Adipocyte (in vitro differentiated cells): ENCODE measurements at regions not wholly inside any gene's neighbourhood (a gene's known extent, or its start where the extent isn't known, plus 50 kb on each side); places are given as distances from the start of the nearest gene placed in this dataset.

ENCODE experiments used
- DNase-seq: peaks from one replicate; pipeline ENCODE4 v3.0.0-alpha.2; 2015; ENCODE audit warnings: low read depth
- H3K27me3 ChIP-seq: replicated peaks from 2 replicates; pipeline ENCODE4 v1.7.0; 2013; ENCODE audit warnings: mild to moderate bottlenecking, low read length, moderate library complexity; ENCODE audit not compliant: control insufficient read depth, insufficient read depth
- H3K36me3 ChIP-seq: 2 replicates; pipeline ENCODE4 v1.7.0; 2013; ENCODE audit warnings: low read length, mild to moderate bottlenecking, moderate library complexity; ENCODE audit not compliant: control insufficient read depth, insufficient read depth, severe bottlenecking
- H3K4me1 ChIP-seq: 2 replicates; pipeline ENCODE4 v1.7.0; 2013; ENCODE audit warnings: mild to moderate bottlenecking, low read length, moderate library complexity; ENCODE audit not compliant: control insufficient read depth, insufficient read depth
- H3K4me3 ChIP-seq: 2 replicates; pipeline ENCODE4 v1.7.0; 2013; ENCODE audit warnings: mild to moderate bottlenecking, low read length, moderate library complexity
- H3K9ac ChIP-seq: 2 replicates; pipeline ENCODE4 v1.7.0; 2013; ENCODE audit warnings: mild to moderate bottlenecking, low read length, moderate library complexity
- H3K9me3 ChIP-seq: 2 replicates; pipeline ENCODE4 v1.7.0; 2013; ENCODE audit warnings: mild to moderate bottlenecking, low read length, moderate library complexity; ENCODE audit not compliant: control insufficient read depth

DNA sequence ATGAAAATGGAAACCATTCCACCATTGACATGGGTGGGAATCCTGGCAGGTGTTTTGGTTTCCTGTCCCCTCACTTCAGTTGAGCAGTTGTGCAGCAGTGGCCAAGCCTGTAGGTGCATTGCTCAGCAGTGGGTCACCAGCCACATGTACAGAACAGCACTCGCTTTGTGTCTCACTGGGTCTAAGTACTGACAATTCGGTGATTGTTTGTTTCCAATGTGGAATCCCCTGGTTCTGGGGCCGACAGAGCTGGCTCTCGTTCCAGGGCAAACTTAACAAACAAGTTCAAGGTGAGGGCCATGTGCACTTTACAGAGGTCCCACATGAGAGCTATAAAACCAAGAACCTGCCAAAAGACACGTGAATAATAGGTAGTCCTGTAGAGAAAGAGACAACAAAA, 54.1 kb upstream of the SPATA13 start:
- Histone ChIP-seq H3K4me3 (no peak overlapping the region), H3K36me3 (no peaks in the 10 kb centered on the region), H3K4me1 (no peaks in the 10 kb centered on the region), H3K27me3 (no peaks in the 10 kb centered on the region), H3K9ac (no peak overlapping the region), H3K9me3 (no peaks in the 10 kb centered on the region)
- DNase-seq: no peak

DNA sequence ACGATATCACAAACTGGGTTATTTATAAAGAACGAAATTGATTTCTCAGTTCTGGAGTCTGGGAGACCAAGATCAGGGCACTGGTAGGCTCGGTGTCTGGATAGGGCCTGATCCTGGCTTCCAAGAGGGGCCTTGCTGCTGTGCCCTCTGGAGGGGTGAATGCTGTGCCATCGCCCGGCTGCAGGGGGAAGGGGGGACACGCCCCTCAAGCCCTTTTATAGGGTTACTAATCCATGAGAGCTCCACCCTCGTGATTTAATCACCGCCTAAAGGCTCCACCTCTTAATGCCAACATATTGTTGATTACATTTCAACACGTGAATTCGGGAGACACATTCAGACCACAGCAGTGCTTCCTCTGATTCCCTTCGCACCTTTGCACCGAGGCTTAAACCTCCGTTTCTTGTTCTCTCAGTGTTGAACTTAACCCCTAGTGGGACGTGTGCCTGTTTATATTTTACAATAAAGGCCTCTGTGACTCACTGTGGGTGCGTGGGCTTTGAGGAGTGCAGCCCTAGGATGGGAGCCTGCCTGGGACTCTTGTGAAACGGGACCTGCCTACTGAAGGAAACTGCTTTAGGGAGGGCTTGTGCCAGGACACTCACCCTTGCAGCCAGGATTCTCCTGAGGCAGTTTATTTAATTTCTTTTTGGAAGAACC, 52.4 kb upstream of the SPATA13 start:
- H3K27me3 ChIP-seq: no peaks in the 10 kb centered on the region
- no peak for DNase-seq
- H3K9ac ChIP-seq: no peak overlapping the region
- no peaks in the 10 kb centered on the region for H3K9me3 ChIP-seq
- no peak overlapping the region for H3K4me3 ChIP-seq
- no peaks in the 10 kb centered on the region for H3K4me1 ChIP-seq
- no peaks in the 10 kb centered on the region for H3K36me3 ChIP-seq

- H3K9ac ChIP-seq: no peak overlapping the region
- H3K4me3 ChIP-seq: no peak overlapping the region
- H3K36me3 ChIP-seq: no peaks in the 10 kb centered on the region
- no peaks in the 10 kb centered on the region for H3K4me1 ChIP-seq
- H3K27me3 ChIP-seq: no peaks in the 10 kb centered on the region
- H3K9me3 ChIP-seq: no peaks in the 10 kb centered on the region
- DNase-seq: no peak
Measured at GRCh38 chr13:24108615-24108965, 51.9 kb upstream of the SPATA13 start.

GRCh38 chr13:24110011-24110410, 50.5 kb upstream of the SPATA13 start:
- H3K9me3 ChIP-seq: no peaks in the 10 kb centered on the region
- no peak for DNase-seq
- H3K4me3 ChIP-seq: no peak overlapping the region
- H3K36me3 ChIP-seq: no peaks in the 10 kb centered on the region
- H3K27me3 ChIP-seq: no peaks in the 10 kb centered on the region
- H3K9ac ChIP-seq: no peak overlapping the region
- H3K4me1 ChIP-seq: no peaks in the 10 kb centered on the region
